Uterus (tissue), 3 donors: ENCODE measurements at regions not wholly inside any gene's neighbourhood (a gene's known extent, or its start where the extent isn't known, plus 50 kb on each side); places are given as distances from the start of the nearest gene placed in this dataset.

Experiments
- DNase-seq, 2 donors: peaks; one replicate each; pipeline ENCODE4 v3.0.0-alpha.2; 2019 to 2020
- H3K27ac ChIP-seq, 2 donors: fragments of 200-600 bp; sonication (generic); 1 replicate in 1 of 2; 2 replicates in 1 of 2; pipeline ENCODE4 v1.5.1; 2016 to 2018
- H3K27me3 ChIP-seq, 2 donors: fragments of 200-600 bp; sonication (generic); one replicate each; pipeline ENCODE4 v1.5.1; 2018 to 2019; ENCODE audit warnings: control low read depth in 1 of 2
- H3K36me3 ChIP-seq, 2 donors: fragments of 200-600 bp; sonication (generic); one replicate each; pipeline ENCODE4 v1.5.1; 2019; ENCODE audit warnings: control low read depth in 1 of 2
- H3K4me1 ChIP-seq, 2 donors: fragments of 200-600 bp; sonication (generic); one replicate each; pipeline ENCODE4 v1.5.1; 2018 to 2019; ENCODE audit warnings: control low read depth in 1 of 2
- H3K4me3 ChIP-seq, 2 donors: fragments of 200-600 bp; sonication (generic); 1 replicate in 1 of 2; 2 replicates in 1 of 2; pipeline ENCODE4 v1.5.1; 2018 to 2019; ENCODE audit warnings: mild to moderate bottlenecking in 1 of 2
- H3K9me3 ChIP-seq, 2 donors: fragments of 200-600 bp; sonication (generic); one replicate each; pipeline ENCODE4 v1.5.1; 2019; ENCODE audit warnings: control low read depth in 1 of 2
- CTCF ChIP-seq, 4 experiments: fragments of 200-600 bp in 2 of 4; fragments of 450-650 bp in 2 of 4; sonication (generic) in 2 of 4; IDR thresholded peaks; one replicate each; pipeline ENCODE4 v1.5.1; 2016 to 2019; ENCODE audit warnings: antibody characterized with exemption in 4 of 4, mild to moderate bottlenecking in 2 of 4, moderate library complexity in 1 of 4
- POLR2A ChIP-seq, 2 donors: fragments of 450-650 bp; IDR thresholded peaks; one replicate each; pipeline ENCODE4 v1.6.1; 2016; ENCODE audit warnings: antibody characterized with exemption in 2 of 2, mild to moderate bottlenecking in 1 of 2, moderate library complexity in 1 of 2
- intact Hi-C: fragments of 100-400 bp; cut with DNase I; formaldehyde crosslinking; loops from one replicate; pipeline ENCODE4 v1.15.1; 2023; ENCODE audit warnings: low total_unique reads
- donor health status: DM: yes; HTN: yes; CAD: no.

GRCh38 chr3:69647081-69647480 lies 92.2 kb upstream of the MITF start:
- Histone ChIP-seq H3K4me1 (no peaks in the 10 kb centered on the region), H3K27ac (no peak overlapping the region), H3K36me3 (no peaks in the 10 kb centered on the region), H3K4me3 (no peak overlapping the region), H3K9me3 (no peaks in the 10 kb centered on the region), H3K27me3 (no peaks in the 10 kb centered on the region)
- no peak for TF ChIP-seq POLR2A (IDR thresholded peaks at IDR 0.05)
- TF ChIP-seq CTCF (IDR thresholded peaks at IDR 0.05): no peak
- intact Hi-C loops: no loop called here
- DNase-seq: no peak

- Histone ChIP-seq H3K4me3 (no peak overlapping the region), H3K36me3 (no peaks in the 10 kb centered on the region), H3K27ac (no peak overlapping the region), H3K27me3 (no peaks in the 10 kb centered on the region), H3K9me3 (no peaks in the 10 kb centered on the region), H3K4me1 (no peaks in the 10 kb centered on the region)
- TF ChIP-seq POLR2A (IDR thresholded peaks at IDR 0.05): no peak
- no peak for TF ChIP-seq CTCF (IDR thresholded peaks at IDR 0.05)
- DNase-seq: no peak
- intact Hi-C loops: no loop called here
Observed at GRCh38 chr3:69646287-69647067, 92.8 kb upstream of the MITF start.

GRCh38 chr3:69642606-69643005 lies 96.7 kb upstream of the MITF start:
- intact Hi-C loops: no loop called here
- no peak for TF ChIP-seq CTCF (IDR thresholded peaks at IDR 0.05)
- no peak for TF ChIP-seq POLR2A (IDR thresholded peaks at IDR 0.05)
- Histone ChIP-seq H3K4me1 (no peaks in the 10 kb centered on the region), H3K36me3 (no peaks in the 10 kb centered on the region), H3K9me3 (no peaks in the 10 kb centered on the region), H3K4me3 (no peak overlapping the region), H3K27ac (no peak overlapping the region), H3K27me3 (no peaks in the 10 kb centered on the region)
- no peak for DNase-seq

- Histone ChIP-seq H3K4me1 (no peaks in the 10 kb centered on the region), H3K27ac (no peak overlapping the region), H3K36me3 (no peaks in the 10 kb centered on the region), H3K4me3 (no peak overlapping the region), H3K9me3 (no peaks in the 10 kb centered on the region), H3K27me3 (no peaks in the 10 kb centered on the region)
- intact Hi-C loops: no loop called here
- DNase-seq: no peak
- TF ChIP-seq CTCF (IDR thresholded peaks at IDR 0.05) (no peak), POLR2A (IDR thresholded peaks at IDR 0.05) (no peak)
Observed at GRCh38 chr3:69639851-69640250, 99.4 kb upstream of the MITF start.

- H3K9me3 ChIP-seq: no peaks in the 10 kb centered on the region
- H3K4me1 ChIP-seq: no peaks in the 10 kb centered on the region
- H3K27ac ChIP-seq: no peak overlapping the region
- H3K4me3 ChIP-seq: no peak overlapping the region
- no peak for DNase-seq
- TF ChIP-seq CTCF (IDR thresholded peaks at IDR 0.05): no peak
- intact Hi-C loops: no loop called here
- H3K36me3 ChIP-seq: no peaks in the 10 kb centered on the region
- H3K27me3 ChIP-seq: no peaks in the 10 kb centered on the region
Observed at GRCh38 chr3:69628951-69629350, 110.3 kb upstream of the MITF start.
